GM18909 (cell line): ENCODE measurements at regions not wholly inside any gene's neighbourhood (a gene's known extent, or its start where the extent isn't known, plus 50 kb on each side); places are given as distances from the start of the nearest gene placed in this dataset.

Experiments
- ATAC-seq: cut with Tn5 transposase; IDR thresholded peaks from one replicate; pipeline ENCODE4 v1.9.1; 2021; ENCODE audit warnings: mild to moderate bottlenecking; ENCODE audit not compliant: unreplicated experiment, poor library complexity

DNA sequence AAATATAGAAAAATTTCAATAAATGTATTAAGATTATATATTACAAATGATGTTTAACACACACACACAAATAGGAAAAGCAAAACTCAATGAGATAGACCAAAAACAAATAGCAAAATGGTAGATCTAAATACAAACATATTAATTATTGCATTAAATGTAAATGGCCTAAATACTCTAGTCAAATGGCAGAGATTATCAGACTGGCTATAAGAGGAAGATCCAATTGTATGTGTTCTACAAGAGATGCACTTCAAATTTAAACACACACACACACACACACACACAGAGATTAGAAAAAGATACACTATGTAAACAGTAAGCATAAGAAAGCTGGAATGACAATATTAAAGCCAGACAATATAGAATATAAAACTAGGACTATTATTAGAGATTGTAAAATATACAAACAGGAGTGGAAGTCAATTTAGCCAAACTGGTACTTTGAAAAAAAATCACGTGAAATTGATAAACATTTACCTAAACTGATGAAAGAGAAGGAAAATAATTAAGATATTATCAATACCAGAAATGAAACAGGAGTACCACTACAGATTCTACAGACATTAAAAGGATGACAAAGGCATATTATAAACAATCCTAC lies 150.5 kb downstream of the TBXT start:
- ATAC-seq = no peak

- no peak for ATAC-seq
Measured at GRCh38 chr6:166014966-166015365, 152.7 kb downstream of the TBXT start.

- no peak for ATAC-seq
Measured at GRCh38 chr6:166010136-166010960, 157.3 kb downstream of the TBXT start.

- no peak for ATAC-seq
Measured at GRCh38 chr6:166009385-166010031, 158.1 kb downstream of the TBXT start.

DNA sequence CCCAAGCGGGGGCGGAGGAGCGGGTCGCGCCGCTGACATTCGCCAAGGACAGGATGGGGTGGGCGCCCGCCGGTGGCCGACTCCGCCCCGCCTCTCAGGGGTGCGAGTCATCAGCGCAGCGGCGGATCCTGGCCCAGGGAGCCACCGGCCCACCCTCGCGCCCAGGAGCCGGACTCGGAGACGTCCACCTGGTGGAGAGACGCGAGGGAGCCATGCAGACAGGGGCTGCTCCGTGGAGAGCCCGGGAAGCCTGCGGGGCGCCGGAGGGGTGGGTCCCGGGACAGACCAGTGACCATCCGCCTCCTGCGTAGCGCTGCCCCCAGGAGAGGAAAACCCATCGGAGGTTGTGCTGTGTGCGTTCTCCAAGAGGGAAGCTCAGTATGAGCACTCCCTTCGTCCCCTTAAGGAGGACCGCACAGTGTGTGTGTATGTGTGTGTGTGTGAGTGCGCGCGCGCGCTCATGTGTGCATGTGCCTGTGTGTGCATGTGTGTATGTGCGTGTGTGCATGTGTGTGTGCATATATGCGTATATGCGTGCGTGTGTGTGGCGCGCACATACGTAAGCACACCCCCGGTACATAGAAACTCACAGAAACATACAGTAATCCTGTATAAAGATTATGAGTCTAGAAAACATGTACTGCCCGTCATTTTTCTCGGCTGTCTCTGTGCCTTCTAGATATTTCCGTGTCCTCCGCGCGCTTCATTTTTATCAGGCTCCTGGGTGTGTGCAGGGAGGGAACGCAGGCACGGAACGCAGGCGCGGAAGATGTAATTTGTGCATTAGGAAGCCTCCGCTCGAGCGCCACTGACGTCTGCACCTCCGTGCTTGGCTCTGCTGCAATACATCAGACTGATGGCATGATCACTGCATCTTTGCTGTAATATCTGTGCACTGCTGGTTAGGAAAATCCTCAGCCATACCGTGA lies 158.9 kb downstream of the TBXT start:
- ATAC-seq = no peak

GRCh38 chr6:166007349-166008263 lies 160.0 kb downstream of the TBXT start:
- ATAC-seq = no peak

DNA sequence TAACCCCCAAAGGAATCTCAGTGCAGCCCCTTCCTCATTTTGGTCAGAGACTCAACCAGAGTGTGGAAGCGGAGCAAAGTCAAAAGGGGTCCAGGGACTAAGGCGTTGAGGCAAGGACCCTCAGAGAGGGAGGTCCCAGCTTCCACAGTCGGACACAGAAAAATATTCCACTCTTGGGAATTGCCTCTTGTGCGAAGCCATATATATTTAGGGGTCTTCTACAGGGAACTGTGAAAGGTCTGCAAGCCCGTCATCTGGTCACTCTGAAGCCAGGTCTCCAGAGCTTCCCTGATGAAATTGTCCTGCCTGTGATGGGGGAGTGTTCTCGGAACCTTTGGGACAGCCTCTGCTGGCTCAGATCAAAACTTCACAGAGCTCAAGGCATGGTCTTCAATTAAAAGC lies 160.8 kb downstream of the TBXT start:
- no peak for ATAC-seq

GRCh38 chr6:166005944-166006899 lies 161.4 kb downstream of the TBXT start:
- ATAC-seq = no peak

DNA sequence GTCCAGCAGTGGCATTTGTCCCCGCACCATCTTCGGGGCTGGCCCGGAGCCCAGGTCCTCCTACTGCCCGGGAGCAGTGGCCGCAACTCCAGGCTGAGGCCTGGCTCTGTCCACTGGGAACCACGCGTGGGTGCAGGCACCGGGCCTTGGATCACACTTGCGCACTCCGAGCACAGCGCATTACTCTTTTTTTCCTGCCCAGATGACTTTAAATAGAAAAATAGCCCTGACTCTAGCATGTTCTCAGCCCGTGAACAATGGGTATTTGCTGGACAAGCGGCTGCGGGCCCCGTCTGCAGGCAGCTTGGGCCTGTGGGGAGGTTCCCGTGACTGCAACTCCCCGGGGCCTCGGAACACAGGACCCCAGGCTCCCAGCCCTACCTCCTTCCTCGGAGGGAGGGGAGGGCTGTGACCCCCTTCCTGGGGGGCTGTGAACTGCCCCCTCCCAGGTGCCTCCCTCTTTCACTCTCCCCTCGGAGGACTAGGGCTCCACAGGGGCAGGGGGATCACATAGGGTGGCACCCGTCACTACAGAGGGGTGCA lies 162.2 kb downstream of the TBXT start:
- no peak for ATAC-seq

DNA sequence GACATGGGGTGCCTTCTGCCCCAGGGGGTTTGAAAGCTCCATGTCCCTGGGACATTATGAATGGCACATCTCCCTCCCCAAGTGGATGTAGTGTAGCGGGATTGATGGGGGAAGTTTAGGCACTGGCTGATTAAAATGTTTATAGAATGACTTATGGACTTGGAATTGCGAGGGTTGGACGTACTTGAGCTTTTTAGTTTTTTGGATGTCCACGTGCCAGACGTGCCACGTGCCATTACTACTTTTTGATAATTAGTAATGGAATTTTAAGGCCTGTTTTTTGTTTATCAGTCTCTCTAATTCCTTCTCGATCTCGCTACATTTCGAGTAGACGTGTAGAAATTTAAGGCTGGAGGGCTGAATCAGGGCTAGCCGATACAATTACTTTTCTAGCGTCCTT lies 162.8 kb downstream of the TBXT start:
- no peak for ATAC-seq

GRCh38 chr6:166004471-166004870 lies 163.2 kb downstream of the TBXT start:
- ATAC-seq = no peak

DNA sequence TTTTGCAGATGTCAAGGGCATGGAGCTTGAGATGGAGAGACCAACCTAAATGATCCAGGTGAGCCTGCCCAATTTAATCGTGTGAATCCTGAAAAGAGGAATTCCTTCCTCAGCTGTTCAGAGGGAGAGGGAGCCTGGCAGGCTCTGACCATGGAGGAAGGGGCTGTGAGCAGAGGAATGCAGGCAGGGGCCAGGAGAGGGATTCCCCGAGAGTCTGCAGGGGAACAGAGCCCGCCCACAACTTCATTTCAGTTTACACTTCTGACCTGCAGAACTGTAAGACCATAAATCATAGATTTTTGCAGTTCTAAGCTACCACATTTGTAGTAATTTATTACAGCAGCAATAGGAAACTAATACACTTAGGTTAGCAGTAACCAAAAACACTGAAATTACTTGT lies 164.1 kb downstream of the TBXT start:
- ATAC-seq = no peak

DNA sequence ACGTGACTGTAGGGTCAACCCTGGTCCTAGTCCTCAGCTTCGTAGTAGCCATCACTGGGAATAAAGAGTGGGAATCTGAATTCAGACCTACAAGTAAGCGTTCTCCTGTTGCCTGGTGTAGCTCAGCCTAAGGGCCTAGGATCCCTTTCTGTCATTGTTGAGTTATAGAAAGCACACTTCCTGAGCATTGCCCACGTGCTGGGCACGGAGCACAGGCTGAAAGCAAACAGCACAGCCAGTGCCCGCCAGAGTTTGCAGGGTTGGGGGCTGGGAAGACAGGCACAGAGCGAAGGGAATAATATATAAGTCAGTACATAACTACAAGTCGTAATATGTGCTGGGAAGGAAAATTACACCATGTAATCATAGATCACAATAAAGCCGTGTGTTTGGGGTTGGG lies 166.3 kb downstream of the TBXT start:
- no peak for ATAC-seq

GRCh38 chr6:165999279-165999678 lies 168.4 kb downstream of the TBXT start:
- ATAC-seq = no peak

DNA sequence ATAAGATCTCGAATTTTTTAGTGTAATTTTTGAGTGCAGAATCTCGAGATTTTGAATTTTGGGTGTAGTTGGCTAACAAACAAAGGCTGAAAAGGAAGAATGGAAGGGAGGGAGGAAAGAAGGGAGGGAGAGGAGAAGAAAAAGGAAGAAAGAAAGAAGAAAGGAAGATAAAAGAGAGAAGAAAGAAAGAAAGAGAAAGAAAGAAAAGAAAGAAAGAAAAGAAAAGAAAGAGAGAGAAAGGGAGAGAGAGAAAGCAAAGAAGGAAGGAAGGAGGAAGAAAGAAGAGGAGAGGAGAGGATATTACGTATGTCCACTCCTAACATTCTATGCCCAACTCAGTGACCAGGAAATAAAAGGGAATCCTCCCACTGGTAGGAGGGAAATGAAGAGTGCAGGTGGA lies 169.6 kb downstream of the TBXT start:
- ATAC-seq = no peak

DNA sequence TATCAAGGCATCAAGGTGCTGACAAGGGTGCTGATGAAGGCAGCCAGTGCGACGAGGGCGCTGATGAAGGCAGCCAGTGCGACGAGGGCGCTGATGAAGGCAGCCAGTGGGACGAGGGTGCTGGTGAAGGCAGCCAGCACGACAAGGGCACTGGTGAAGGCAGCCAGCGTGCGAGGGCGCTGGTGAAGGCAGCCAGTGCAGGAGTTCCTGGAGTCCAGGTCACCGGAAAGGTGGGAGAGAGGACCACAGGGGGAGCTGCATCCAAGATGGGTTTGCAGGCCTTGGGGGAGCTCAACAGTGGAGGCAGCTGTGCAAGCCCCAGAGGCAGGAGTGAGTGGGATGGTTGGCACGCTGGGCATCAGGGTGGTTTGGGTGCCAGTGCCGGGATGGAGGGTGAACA lies 176.3 kb downstream of the TBXT start:
- no peak for ATAC-seq

DNA sequence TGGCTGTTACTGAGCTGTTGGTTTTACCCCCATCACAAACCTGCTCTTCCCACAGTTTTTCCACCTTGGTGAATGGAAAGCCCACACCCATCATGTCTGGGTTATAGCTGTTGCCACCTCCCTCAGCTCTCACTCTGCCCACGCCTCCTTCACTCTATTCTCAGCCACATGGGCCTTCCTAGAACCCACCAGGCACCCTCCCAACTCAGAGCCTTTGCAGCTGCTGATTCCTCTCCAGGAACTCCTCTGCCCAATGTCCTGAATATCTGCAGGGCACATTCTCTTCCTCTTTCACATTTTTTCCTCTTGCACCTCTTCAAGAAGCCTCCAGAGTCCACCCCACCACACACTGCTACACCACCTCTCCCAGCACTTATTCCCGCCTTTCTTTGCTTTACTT lies 177.4 kb downstream of the TBXT start:
- ATAC-seq = no peak
